T47D (cell line): ENCODE measurements at regions not wholly inside any gene's neighbourhood (a gene's known extent, or its start where the extent isn't known, plus 50 kb on each side); places are given as distances from the start of the nearest gene placed in this dataset.

Source experiments
- DNase-seq, 2 experiments: peaks; one replicate each; pipeline versions ENCODE4 v3.0.0 to v3.0.0-alpha.2; 2011 to 2012; ENCODE audit warnings: low read depth in 1 of 2, low spot score in 1 of 2
- JUND ChIP-seq: IDR thresholded peaks from 2 replicates; pipeline ENCODE4 v1.6.1; 2012; ENCODE audit warnings: low read depth
- in situ Hi-C: cut with HindIII; loops from 2 replicates; pipeline ENCODE4 v1.10.0; 2016; ENCODE audit warnings: low sequenced_read_pairs, low pct_unique_long_range_greater_than_20kb

DNA sequence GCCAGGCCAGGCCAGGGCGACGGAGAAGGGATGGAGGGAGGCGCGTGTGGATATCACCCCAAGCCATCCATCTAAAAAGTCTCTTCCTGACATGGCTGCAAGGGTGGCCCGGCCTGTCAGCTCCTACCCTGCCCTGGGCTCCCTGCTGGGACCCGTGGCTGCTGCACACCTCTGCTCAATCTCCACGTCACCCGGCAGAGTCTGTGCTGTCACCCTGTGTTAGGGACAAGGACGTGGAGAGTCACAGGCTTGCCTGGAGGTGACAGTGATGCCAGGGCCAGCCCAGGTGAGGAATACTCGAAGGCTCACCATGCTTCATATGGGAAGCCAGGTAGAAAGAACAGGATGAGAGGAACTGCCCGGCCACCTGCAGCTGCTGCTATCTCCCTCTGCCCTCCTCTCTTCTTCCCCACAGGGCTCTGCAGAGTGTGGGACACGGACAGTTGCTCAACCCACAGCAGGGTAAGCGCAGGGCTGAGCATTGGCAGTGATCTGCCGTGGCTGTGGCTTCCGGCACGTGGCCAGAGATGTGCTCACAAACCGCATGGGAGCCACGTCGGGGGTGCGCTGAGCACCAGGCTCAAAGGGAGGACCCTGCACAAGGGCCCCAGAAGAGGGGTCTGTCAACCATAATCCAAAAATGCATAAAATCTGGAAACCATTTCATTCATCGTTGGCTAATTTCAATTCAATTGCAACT, 214.3 kb downstream of the DLL1 start:
- no peak for DNase-seq
- in situ Hi-C loops = no loop called here
- TF ChIP-seq JUND = no peak

DNA sequence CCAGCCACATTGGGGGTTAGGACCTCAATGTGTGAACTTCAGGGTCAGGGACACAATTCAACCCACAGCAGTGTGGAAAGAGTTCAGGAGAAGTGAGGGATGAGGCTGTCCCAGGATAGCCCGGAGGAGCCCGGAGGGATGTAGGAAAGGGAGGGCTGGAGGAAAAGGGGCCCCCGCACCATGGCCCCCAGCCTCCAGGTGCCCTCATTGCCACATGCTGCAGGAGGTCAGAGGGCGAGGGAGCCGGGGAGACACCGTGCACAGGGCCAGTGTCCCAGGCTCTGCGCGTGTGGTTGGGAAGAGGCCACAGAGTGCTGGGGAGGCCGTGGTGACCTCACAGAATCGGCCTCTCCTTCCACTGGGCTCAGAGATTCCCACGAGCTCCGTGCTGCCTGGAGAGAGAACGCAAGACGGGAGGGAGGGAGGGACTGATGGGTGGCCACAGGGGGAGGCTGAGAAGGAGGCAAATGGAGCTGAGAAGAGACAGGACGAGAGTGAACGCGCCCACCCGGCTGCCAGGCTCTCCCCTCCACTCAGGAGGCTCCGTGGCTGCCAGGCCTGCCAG, 215.1 kb downstream of the DLL1 start:
- in situ Hi-C loops = no loop called here
- no peak for DNase-seq
- TF ChIP-seq JUND = no peak

DNA sequence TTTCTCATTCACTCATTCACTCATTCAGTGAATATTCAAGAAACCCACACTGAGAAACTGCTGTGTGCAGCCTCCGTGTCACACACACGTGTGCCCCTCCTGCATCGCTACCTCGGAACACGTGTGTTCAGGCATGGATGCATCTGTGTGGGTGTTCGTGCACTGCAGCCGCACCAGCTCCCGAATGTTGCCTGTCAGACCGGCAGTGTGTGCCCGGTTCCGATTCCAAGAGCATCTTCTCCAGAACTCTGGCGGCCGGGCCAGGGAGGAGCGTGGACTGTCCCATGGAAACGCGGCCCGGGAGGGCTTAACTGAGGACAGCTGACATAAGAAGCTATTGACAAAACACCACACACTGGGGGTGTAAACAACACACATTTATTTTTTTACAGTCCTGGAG, 216.0 kb downstream of the DLL1 start:
- TF ChIP-seq JUND = no peak
- DNase-seq = no peak
- in situ Hi-C loops = no loop called here

DNA sequence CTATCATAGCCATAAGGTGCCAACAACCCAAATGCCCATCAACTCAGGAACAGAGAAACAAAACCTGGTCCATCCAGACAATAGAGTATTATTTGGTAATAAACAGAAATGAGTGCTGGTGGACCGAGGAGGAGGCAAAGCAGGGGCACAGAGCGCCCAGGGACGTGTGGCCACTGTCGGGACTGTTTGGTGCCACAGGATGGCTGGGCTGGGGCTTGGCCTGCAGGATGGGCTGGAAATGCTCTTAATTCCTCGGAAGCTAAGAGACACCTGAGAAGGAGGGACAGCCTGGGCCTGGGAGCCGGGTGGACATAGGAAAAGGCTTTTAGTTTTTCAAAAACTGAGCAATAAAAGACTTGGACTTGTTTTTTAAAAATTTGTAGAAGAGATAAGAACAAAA, 216.4 kb downstream of the DLL1 start:
- in situ Hi-C loops = no loop called here
- TF ChIP-seq JUND = no peak
- no peak for DNase-seq

DNA sequence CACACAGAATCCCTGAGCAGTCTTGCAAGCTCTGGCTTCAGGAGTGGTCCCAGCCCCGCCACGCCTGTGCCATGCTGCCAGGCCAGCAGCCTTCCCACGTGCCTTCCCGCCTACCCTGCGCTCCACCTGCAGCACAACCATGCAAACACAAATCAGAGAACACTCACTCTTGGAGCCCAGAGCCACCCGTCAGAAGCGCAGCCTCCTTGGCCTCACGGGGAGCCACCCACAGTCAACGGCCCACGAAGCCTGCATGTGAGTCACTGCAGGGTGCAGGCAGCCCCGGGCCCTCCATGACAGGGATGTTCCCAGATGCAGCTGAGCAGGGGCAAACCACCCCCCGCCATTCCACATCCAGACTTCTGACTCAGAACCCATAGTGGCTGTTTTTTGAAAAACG, 217.0 kb downstream of the DLL1 start:
- no peak for DNase-seq
- no peak for TF ChIP-seq JUND
- in situ Hi-C loops = no loop called here

DNA sequence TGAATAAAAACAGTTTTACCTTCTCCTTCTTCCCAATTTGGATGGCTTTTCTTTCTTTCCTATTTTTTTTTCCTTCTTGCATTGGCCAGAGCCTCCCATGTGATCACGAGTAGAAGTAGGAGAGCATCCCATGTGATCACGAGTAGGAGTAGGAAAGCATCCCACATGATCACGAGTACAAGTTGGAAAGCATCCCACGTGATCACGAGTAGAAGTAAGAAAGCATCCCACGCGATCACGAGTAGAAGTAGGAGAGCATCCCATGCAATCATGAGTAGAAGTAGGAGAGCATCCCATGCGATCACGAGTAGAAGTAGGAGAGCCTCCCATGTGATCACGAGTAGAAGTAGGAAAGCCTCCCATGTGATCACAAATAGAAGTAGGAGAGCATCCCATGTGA, 218.6 kb downstream of the DLL1 start:
- no peak for DNase-seq
- TF ChIP-seq JUND = no peak
- in situ Hi-C loops = no loop called here

DNA sequence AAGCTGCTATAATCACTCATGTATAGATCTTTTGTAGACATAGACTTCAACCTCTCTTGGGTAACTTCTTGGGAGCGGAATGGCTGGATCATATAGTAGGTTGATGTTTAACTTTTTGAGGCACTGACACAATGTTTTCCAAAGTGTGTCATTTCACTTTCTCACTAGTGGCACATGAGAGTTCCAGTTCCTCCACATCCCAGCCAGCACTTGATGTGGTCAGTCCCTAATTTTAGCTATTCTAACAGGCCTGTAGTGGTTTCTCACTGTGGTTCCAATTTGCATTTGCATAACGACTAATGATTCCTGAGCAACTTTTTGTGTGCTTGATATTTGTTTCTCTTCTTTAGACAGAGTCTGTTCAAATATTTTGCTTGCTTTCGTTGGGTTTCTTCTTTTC, 221.3 kb downstream of the DLL1 start:
- in situ Hi-C loops = no loop called here
- no peak for DNase-seq
- TF ChIP-seq JUND = no peak

DNA sequence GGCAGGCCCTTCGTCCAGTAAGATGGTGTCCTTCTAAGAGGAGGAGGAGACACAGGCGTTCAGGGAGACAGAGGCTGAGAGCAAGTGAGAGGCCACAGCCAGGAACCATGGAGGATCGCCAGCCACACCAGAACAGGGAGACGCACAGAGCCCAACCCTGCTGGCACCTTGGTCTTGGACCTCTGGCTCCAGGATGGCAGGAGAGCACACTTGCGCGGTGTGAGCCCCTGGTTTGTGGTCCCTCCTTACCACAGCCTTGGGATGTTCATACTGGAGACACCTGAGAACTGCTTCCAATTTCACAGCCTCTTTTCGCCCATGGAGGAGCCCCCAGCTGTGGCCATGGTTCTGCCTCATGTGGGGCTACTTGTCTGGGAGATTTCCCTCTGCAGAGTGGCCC, 222.4 kb downstream of the DLL1 start:
- no peak for TF ChIP-seq JUND
- no peak for DNase-seq
- in situ Hi-C loops = no loop called here

DNA sequence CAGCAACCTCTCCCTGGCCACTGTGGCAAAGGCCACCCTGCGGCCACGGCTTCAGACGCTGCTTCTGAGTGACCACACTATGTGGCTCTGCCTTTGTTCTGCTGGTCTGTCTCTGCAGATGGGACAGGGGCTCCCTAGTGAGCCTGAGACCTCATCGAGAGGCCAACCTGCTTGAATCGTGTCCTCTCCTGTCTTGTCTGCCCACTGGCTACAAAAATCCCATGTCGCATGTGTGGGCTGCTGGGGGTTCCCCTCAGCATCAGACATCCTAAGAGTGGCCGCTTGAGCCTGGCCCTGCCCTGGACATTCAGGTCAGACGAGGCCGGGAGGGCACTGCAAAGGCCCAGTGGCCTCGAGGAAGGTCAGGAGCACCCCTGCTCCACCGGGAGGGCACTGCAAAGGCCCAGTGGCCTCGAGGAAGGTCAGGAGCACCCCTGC, 222.9 kb downstream of the DLL1 start:
- no peak for TF ChIP-seq JUND
- in situ Hi-C loops = no loop called here
- no peak for DNase-seq

DNA sequence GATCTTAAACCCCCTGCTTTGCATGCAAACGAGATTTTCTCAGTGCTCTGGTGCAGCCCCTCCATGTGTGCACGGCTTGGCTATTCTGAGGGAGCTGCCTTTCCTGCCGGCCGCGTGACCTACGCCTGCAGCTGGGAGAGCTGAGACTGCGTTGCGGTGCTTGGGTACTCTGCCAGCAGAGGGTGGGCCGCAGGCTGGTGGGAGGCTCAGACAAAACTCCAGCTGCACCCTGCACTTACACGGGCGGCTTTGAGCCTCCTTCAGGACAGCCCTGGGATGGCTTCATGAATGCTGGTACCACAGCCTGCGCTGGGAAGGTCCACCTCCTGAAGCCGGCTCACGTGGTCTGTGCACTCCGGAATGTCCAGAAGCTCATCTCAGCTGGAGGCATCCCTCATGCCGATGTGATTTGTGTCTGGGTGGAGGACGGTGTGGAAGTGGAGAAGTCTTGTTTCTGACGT, 223.7 kb downstream of the DLL1 start:
- in situ Hi-C loops = no loop called here
- no peak for TF ChIP-seq JUND
- peak in 1 of 2 experiments; percentile 18 for DNase-seq

DNA sequence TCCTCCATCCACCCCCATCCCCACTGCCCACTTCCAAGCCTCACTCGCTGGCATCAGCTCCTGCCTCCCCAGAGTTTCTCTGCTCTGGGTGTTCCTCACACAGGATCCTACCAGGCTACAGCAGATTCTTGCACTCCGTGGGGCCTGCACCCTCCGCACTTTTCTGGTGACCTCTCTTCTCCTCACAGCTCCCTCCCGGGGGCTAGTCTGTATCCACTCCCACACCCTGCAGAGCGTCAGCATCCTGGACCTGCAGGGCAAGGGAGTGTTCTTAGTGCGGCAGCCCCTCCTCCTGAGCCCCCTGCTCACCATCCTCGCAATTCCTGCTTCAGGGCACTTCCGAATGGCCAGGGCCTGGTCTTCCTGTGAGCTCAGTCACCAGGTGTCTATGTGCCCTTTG, 224.2 kb downstream of the DLL1 start:
- in situ Hi-C loops = no loop called here
- no peak for TF ChIP-seq JUND
- no peak for DNase-seq

DNA sequence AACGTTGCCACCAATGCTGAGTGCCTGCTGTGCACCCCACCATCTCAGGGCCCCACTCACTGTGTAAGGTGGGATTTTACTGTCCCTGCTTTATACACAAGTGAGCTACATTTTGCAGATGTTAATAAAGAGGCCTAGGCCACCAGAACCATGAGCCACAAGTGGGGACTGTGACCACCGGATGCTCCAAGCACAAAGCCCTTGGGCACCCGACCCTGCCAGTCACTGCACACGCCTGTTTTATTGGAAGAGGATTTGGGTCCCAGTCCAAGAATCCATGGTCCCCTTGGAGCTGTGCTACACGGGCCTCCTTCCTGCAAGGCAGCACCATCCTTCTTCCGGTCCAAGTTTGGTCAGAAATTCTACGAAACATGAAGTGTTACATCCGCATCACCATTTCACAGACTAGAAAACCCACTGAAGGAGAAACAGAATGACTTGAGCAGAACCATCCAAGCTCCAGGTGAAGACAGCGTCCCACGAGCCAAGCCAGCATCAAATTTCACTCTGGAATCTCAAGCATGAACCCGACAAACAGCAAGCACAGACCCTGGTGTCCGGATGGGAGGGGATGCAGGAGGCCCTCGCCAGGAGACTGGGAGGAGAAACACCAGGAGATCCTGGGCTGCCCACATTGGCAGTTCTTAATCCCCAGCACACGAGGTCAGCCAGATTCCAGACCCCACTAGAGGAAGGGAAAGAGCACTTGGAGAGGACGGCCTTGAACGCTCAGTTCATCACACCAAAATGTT, 226.9 kb downstream of the DLL1 start:
- DNase-seq = peak in 1 of 2 experiments; percentile 15
- in situ Hi-C loops = no loop called here
- TF ChIP-seq JUND = no peak

DNA sequence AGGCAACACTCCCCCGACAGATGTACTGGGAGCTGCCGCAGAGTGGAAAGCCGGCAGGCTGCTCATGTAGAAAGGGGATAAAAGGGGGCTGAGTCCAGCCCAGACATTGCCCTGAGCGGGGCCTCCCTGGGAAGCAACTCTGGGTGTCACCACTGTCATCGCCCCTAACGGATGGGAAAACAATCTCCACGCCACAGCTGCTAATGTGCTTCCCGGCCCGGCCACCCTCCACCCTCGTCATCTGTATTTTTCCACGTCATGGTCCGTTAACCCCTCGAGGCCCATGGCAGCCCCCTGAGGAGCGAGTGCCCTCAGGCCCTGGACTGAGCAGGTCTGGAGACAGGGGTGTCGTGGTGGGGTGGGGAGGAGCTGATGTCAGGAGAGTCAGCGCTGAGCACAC, 227.4 kb downstream of the DLL1 start:
- TF ChIP-seq JUND = no peak
- in situ Hi-C loops = no loop called here
- no peak for DNase-seq
